Muscle layer of duodenum (tissue), 2 donors: ENCODE measurements at regions not wholly inside any gene's neighbourhood (a gene's known extent, or its start where the extent isn't known, plus 50 kb on each side); places are given as distances from the start of the nearest gene placed in this dataset.
"Not testable (repeated sequence)": the region's sequence is repeated elsewhere in the genome, so short reads cannot be mapped to it uniquely, and the experiment has no call there.

Experiments
- H3K27ac ChIP-seq: one replicate; pipeline ENCODE4 v1.7.0; 2013; ENCODE audit warnings: mild to moderate bottlenecking, low read length
- H3K27me3 ChIP-seq: one replicate; pipeline ENCODE4 v1.7.0; 2013; ENCODE audit warnings: low read depth, mild to moderate bottlenecking, control low read depth, low read length
- H3K36me3 ChIP-seq, 2 donors: one replicate each; pipeline ENCODE4 v1.7.0; 2013; ENCODE audit warnings: low read length in 2 of 2, control low read depth in 1 of 2, mild to moderate bottlenecking in 1 of 2; ENCODE audit not compliant: insufficient read depth in 2 of 2, control insufficient read depth in 1 of 2
- H3K4me1 ChIP-seq, 2 donors: one replicate each; pipeline ENCODE4 v1.7.0; 2013; ENCODE audit warnings: low read length in 2 of 2, mild to moderate bottlenecking in 2 of 2, control low read depth in 1 of 2, moderate library complexity in 1 of 2; ENCODE audit not compliant: insufficient read depth in 2 of 2, control insufficient read depth in 1 of 2
- H3K4me3 ChIP-seq, 2 donors: one replicate each; pipeline ENCODE4 v1.7.0; 2013; ENCODE audit warnings: low read length in 2 of 2, low read depth in 1 of 2, mild to moderate bottlenecking in 1 of 2
- H3K9me3 ChIP-seq, 2 donors: one replicate each; pipeline ENCODE4 v1.7.0; 2013; ENCODE audit warnings: low read length in 2 of 2, control low read depth in 1 of 2, mild to moderate bottlenecking in 1 of 2; ENCODE audit not compliant: control insufficient read depth in 1 of 2
- donor health status: healthy.

DNA sequence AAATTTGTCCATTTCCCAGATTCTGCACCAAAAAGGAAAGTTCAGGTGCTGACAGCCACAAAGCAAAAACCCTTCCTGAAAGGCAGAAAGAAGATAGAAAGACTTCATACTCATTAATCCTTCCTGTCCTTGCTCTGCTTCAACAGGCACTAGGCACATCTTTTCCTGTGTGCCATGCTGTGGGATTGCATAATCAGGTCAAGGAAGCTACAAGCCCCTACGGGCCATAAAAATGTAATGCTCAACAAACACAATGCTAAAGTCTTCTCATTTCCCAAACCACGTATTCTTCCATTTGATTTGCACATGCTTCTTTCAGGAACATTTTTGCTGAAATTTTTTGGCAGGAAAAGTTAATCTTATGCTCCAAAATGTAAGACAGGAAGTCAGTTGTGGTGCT is 710.9 kb upstream of the ZP4 start:
- H3K36me3 ChIP-seq, H3K27ac ChIP-seq, H3K4me1 ChIP-seq, H3K9me3 ChIP-seq, H3K27me3 ChIP-seq, H3K4me3 ChIP-seq: not testable (repeated sequence)

DNA sequence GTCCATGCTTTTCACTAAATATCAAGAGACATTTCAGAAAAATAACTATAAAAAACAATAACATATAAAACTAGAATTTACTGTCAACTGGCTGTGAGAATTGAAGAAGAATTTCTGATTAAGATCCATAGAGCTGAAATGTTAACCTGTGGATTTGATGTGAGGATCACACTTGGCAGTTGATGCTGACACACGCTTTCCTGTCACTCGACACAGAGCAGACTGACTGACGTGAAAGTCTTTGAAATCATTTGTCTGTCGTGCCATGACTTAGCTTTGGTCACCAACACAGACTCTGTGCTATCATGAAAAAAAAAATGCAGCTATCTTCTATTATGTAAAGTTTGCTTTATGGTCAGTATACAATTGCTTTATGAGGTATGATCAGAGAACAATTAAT is 706.0 kb upstream of the ZP4 start:
- Histone ChIP-seq H3K4me1 (no peaks in the 10 kb centered on the region), H3K36me3 (no peaks in the 10 kb centered on the region), H3K9me3 (no peaks in the 10 kb centered on the region), H3K27ac (no peak overlapping the region), H3K4me3 (no peak overlapping the region), H3K27me3 (no peaks in the 10 kb centered on the region)

DNA sequence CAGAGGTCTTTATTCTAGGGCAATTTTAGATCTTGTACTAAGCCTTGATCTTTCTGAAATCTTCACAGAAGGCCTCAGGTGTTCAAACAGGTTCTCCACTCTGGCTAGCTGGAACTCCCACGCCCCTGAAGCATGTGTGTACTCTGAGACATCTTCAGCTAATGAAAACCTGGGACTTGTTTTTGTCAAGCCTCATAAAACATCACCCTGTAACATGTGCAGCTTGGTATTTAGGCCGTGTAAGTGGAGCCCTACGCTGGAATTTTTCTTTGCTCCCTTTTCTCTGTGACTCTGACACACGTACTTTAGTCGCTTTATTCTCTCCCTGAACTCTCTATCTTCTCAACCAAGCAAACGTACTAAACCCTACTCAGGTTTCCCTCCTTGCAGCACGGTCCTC is 701.9 kb upstream of the ZP4 start:
- Histone ChIP-seq H3K9me3 (no peaks in the 10 kb centered on the region), H3K36me3 (no peaks in the 10 kb centered on the region), H3K4me1 (no peaks in the 10 kb centered on the region), H3K27ac (no peak overlapping the region), H3K4me3 (no peak overlapping the region), H3K27me3 (no peaks in the 10 kb centered on the region)

DNA sequence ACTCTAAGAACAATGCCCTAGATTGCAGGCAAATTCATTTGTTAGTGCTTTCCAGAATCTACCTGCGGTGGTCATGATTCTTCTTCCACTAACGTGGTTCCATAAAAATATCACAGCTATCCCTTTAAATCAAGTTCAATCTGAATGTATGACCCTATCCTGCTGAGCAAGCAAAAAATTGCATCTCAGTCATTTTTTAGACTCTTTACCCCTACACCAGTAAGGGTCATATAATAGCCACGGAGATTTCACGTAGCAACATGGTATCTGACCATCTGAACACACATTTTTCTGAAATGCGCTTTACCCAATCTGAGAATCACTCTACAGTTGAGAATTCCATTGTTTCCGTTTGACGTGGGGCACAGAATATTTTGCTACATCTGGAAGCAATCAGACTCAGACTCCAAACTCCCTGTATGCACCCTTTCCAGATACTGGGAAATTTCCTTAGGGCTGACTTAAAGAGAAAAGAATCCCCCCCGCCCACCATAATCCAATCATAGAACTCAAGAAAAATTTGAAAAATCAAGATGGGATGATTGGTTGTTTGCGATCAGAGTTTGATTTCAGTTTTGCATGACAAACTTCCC is 699.2 kb upstream of the ZP4 start:
- H3K27me3 ChIP-seq: no peaks in the 10 kb centered on the region
- no peaks in the 10 kb centered on the region for H3K36me3 ChIP-seq
- H3K9me3 ChIP-seq: no peaks in the 10 kb centered on the region
- H3K4me1 ChIP-seq: no peaks in the 10 kb centered on the region
- no peak overlapping the region for H3K27ac ChIP-seq
- H3K4me3 ChIP-seq: no peak overlapping the region

DNA sequence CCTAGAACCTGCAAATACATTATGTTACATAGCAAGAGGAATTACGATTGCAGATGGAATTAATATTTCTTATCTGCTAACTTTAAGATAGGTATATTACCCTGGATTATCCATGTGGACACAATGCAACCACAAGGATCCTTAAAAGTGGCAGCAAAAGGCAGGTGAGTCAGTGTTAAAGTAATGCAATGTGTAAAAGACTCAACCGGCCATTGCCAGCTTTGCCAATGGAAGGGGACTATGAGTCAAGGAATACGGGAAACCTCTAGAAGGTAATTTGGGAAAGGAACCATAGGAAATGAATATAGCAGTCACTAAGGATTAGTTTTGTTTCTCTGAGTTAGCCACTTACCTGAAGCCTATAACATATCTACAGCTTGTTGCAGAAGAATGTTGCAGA is 692.1 kb upstream of the ZP4 start:
- H3K4me3 ChIP-seq: no peak overlapping the region
- no peaks in the 10 kb centered on the region for H3K4me1 ChIP-seq
- no peaks in the 10 kb centered on the region for H3K36me3 ChIP-seq
- H3K9me3 ChIP-seq: no peaks in the 10 kb centered on the region
- no peaks in the 10 kb centered on the region for H3K27me3 ChIP-seq
- no peak overlapping the region for H3K27ac ChIP-seq

DNA sequence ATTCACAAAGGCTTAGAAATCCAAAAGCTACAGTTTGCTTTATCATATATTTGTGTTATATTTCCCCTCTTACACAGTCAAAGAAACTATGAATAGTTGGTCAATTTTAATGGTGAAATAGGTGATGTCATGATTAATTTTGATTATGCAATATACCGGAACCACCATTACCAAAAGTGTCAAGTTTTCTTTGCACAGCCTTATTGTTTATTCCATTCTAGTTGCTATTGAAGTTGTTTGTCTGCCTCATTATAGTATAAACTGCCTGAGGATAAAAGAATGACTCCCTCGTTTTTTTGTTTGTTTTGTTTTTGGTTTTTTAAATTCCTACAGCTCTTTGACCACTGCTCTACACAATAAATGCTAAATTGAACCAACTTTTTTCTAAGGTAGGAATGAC is 690.6 kb upstream of the ZP4 start:
- no peaks in the 10 kb centered on the region for H3K4me1 ChIP-seq
- no peak overlapping the region for H3K4me3 ChIP-seq
- H3K36me3 ChIP-seq: no peaks in the 10 kb centered on the region
- no peak overlapping the region for H3K27ac ChIP-seq
- no peaks in the 10 kb centered on the region for H3K27me3 ChIP-seq
- H3K9me3 ChIP-seq: no peaks in the 10 kb centered on the region

DNA sequence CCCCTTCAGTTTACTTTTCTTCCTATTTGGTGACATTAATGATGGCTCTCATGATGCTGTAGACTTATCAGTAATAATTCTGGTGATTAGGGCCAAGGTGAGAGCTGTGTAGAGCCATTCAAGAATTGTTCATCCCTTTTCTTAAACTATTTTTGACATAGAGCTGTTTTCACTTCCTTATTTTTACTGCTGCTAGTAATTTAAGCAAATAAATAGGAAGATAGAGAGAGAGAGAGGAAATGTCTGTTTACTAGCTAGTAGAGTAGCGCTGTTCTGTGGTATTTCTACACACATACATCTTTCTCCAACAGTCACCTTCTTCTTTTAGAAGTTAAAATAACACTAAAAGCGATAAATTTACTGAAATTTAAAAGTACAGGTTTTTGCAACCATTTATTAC is 678.0 kb upstream of the ZP4 start:
- H3K9me3 ChIP-seq: no peaks in the 10 kb centered on the region
- H3K27ac ChIP-seq: no peak overlapping the region
- no peaks in the 10 kb centered on the region for H3K4me1 ChIP-seq
- no peaks in the 10 kb centered on the region for H3K27me3 ChIP-seq
- H3K36me3 ChIP-seq: no peaks in the 10 kb centered on the region
- H3K4me3 ChIP-seq: no peak overlapping the region

DNA sequence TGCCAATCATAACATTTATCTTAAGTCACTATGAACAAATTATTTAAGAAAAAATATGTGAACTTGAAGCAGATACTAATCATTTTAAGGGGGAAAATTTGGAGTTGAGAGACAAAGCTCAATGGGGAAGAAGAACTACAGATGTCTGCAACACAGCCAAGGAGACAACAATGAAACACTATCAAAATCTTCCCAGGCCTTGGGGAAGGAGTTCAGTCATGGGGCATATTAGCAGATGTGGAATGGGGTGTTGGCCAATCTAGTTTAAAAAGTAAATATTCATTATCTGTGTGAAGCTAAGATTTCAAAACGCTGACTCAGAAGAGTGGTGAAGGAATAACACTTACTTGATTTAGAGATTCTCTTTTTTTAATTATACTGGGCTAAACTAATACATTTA is 671.6 kb upstream of the ZP4 start:
- H3K27ac ChIP-seq: no peak overlapping the region
- H3K9me3 ChIP-seq: no peaks in the 10 kb centered on the region
- H3K27me3 ChIP-seq: no peaks in the 10 kb centered on the region
- no peak overlapping the region for H3K4me3 ChIP-seq
- no peaks in the 10 kb centered on the region for H3K36me3 ChIP-seq
- H3K4me1 ChIP-seq: no peaks in the 10 kb centered on the region

DNA sequence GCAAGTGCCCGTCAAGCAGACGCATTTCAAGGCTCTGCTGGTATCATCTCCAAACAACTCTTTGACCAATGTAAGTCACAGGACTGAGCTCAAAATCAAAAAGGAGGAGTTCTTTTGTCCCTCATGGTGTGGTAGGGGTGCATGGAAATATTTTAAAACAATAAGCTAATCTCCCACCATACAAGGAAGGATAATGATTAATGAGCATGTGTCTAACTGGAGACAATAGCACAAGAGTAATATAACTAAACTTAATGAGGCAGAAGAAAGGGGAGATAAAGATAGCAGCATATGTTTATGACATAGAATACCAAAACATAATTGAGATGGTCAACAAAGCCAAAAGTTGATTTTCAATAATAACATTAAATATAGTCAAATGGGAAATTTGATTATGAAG is 668.0 kb upstream of the ZP4 start:
- H3K27ac ChIP-seq: no peak overlapping the region
- H3K36me3 ChIP-seq: no peaks in the 10 kb centered on the region
- H3K9me3 ChIP-seq: no peaks in the 10 kb centered on the region
- no peak overlapping the region for H3K4me3 ChIP-seq
- H3K27me3 ChIP-seq: no peaks in the 10 kb centered on the region
- no peaks in the 10 kb centered on the region for H3K4me1 ChIP-seq

DNA sequence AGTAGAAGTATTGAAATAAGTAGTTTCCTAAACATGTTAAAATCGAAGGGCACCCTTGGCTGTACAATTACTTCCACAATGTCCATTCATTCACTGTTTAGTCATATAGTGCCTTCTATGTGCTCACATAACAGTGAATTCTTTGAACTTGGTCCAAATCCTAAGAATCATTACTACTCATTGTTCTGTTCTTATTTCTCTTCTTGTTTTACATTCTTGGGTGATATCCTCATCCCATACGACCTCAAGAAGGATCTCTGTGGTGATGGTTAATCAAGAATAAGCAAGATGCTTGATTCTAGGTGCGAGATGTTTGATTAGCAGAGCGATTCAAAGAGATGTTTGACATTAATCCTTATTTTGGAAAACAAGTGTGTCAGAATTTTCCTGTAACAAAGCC is 667.4 kb upstream of the ZP4 start:
- Histone ChIP-seq H3K9me3 (no peaks in the 10 kb centered on the region), H3K27ac (no peak overlapping the region), H3K27me3 (no peaks in the 10 kb centered on the region), H3K4me3 (no peak overlapping the region), H3K36me3 (no peaks in the 10 kb centered on the region), H3K4me1 (no peaks in the 10 kb centered on the region)

DNA sequence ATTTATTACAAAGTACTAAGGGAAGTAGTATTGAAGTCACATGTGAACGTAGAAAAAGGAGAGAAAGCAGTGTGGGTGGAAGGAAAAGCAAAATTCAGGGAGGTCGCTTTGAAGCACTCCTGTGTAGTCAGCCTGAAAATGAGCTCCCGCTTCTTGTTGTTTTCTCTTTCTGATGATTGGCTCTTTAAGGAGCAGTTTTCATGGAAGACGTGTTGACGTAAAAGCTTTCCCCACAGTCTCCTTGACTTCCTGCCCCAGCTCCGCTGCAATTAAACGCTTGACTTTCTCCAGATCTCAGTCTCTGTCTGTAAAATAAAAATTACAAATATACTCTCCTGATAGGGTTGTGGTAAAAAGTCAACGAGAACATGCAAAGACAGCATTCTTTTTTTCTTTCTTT is 661.5 kb upstream of the ZP4 start:
- no peaks in the 10 kb centered on the region for H3K36me3 ChIP-seq
- H3K9me3 ChIP-seq: no peaks in the 10 kb centered on the region
- no peaks in the 10 kb centered on the region for H3K4me1 ChIP-seq
- H3K4me3 ChIP-seq: no peak overlapping the region
- H3K27ac ChIP-seq: no peak overlapping the region
- no peaks in the 10 kb centered on the region for H3K27me3 ChIP-seq

DNA sequence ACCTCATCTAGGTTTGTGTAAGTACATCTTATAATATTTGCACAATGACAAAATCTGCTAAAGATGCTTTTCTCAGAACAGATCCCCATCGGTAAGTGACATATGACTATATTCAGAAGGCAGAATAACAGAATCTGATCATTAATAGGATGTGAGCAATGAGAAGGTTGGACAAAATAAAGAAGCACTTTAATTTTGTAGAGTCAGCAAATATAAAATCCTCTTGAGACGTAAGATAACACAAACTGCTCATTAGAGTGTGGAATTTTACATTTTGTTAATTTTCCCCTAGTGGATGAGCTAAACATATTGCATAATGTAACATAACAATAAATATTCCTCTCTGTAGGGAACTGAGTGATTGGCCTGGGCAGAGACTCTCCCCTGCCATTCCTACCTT is 658.4 kb upstream of the ZP4 start:
- Histone ChIP-seq H3K9me3 (no peaks in the 10 kb centered on the region), H3K36me3 (no peaks in the 10 kb centered on the region), H3K27me3 (no peaks in the 10 kb centered on the region), H3K4me1 (no peaks in the 10 kb centered on the region), H3K4me3 (no peak overlapping the region), H3K27ac (no peak overlapping the region)
